BE2C (cell line): ENCODE measurements at regions not wholly inside any gene's neighbourhood (a gene's known extent, or its start where the extent isn't known, plus 50 kb on each side); places are given as distances from the start of the nearest gene placed in this dataset.
"Not testable (repeated sequence)": the region's sequence is repeated elsewhere in the genome, so short reads cannot be mapped to it uniquely, and the experiment has no call there.

Experiments used
- DNase-seq: peaks from one replicate; pipeline ENCODE4 v3.0.0-alpha.2; 2020
- H3K27me3 ChIP-seq: fragments of 250-450 bp; sonication (Bioruptor Pico); 2 replicates; pipeline ENCODE4 v1.5.1; 2020; ENCODE audit warnings: mild to moderate bottlenecking
- H3K36me3 ChIP-seq: fragments of 250-450 bp; sonication (Bioruptor Pico); 2 replicates; pipeline ENCODE4 v1.5.1; 2020; ENCODE audit warnings: mild to moderate bottlenecking
- H3K4me1 ChIP-seq: fragments of 250-450 bp; sonication (Bioruptor Pico); 2 replicates; pipeline ENCODE4 v1.5.1; 2020
- H3K4me3 ChIP-seq: 2 replicates; pipeline ENCODE4 v1.5.1; 2011; ENCODE audit warnings: low read depth, low read length
- H3K9me3 ChIP-seq: fragments of 250-450 bp; sonication (Bioruptor Pico); 2 replicates; pipeline ENCODE4 v1.5.1; 2020
- CTCF ChIP-seq: IDR thresholded peaks from 2 replicates; pipeline ENCODE4 v1.5.1; 2012; ENCODE audit warnings: mild to moderate bottlenecking, low read depth, low read length

- H3K27me3 ChIP-seq, DNase-seq, H3K4me3 ChIP-seq, H3K9me3 ChIP-seq, H3K36me3 ChIP-seq, H3K4me1 ChIP-seq: not testable (repeated sequence)
These were observed 115.1 kb downstream of the TNFRSF13B start for GRCh38 chr17:16856846-16857245.

GRCh38 chr17:16856171-16856570 lies 115.7 kb downstream of the TNFRSF13B start:
- not testable (repeated sequence) for H3K9me3 ChIP-seq, H3K36me3 ChIP-seq, H3K4me3 ChIP-seq, H3K4me1 ChIP-seq, DNase-seq, H3K27me3 ChIP-seq

- not testable (repeated sequence) for H3K27me3 ChIP-seq, H3K4me1 ChIP-seq, H3K4me3 ChIP-seq, H3K9me3 ChIP-seq, H3K36me3 ChIP-seq, DNase-seq
These were observed 117.3 kb downstream of the TNFRSF13B start for GRCh38 chr17:16854636-16855035.

GRCh38 chr17:16853661-16854320 lies 118.1 kb downstream of the TNFRSF13B start:
- no peaks in the 10 kb centered on the region for H3K27me3 ChIP-seq
- TF ChIP-seq CTCF, result no peak
- no peaks in the 10 kb centered on the region for H3K36me3 ChIP-seq
- no peaks in the 10 kb centered on the region for H3K9me3 ChIP-seq
- DNase-seq, result no peak
- no peak overlapping the region for H3K4me3 ChIP-seq
- H3K4me1 ChIP-seq, result no peaks in the 10 kb centered on the region

GRCh38 chr17:16849861-16850260 lies 122.1 kb downstream of the TNFRSF13B start:
- H3K9me3 ChIP-seq, H3K27me3 ChIP-seq, H3K4me3 ChIP-seq, DNase-seq, H3K36me3 ChIP-seq, H3K4me1 ChIP-seq: not testable (repeated sequence)

- not testable (repeated sequence) for H3K36me3 ChIP-seq, DNase-seq, H3K27me3 ChIP-seq, H3K9me3 ChIP-seq, H3K4me3 ChIP-seq, H3K4me1 ChIP-seq
These were observed 122.9 kb downstream of the TNFRSF13B start for GRCh38 chr17:16848997-16849396.

GRCh38 chr17:16845098-16845497 lies 126.8 kb downstream of the TNFRSF13B start:
- not testable (repeated sequence) for H3K4me3 ChIP-seq, H3K9me3 ChIP-seq, DNase-seq, H3K4me1 ChIP-seq, H3K36me3 ChIP-seq, H3K27me3 ChIP-seq

GRCh38 chr17:16844669-16845068 lies 127.2 kb downstream of the TNFRSF13B start:
- H3K4me3 ChIP-seq, H3K27me3 ChIP-seq, H3K36me3 ChIP-seq, H3K9me3 ChIP-seq, H3K4me1 ChIP-seq, DNase-seq: not testable (repeated sequence)

- not testable (repeated sequence) for H3K9me3 ChIP-seq, H3K36me3 ChIP-seq, DNase-seq, H3K27me3 ChIP-seq, H3K4me1 ChIP-seq, H3K4me3 ChIP-seq
These were observed 128.4 kb downstream of the TNFRSF13B start for GRCh38 chr17:16843511-16843910.

GRCh38 chr17:16842346-16842745 lies 129.6 kb downstream of the TNFRSF13B start:
- not testable (repeated sequence) for H3K4me1 ChIP-seq, H3K27me3 ChIP-seq, H3K9me3 ChIP-seq, DNase-seq, H3K4me3 ChIP-seq, H3K36me3 ChIP-seq

GRCh38 chr17:16841896-16842295 lies 130.0 kb downstream of the TNFRSF13B start:
- not testable (repeated sequence) for H3K27me3 ChIP-seq, H3K9me3 ChIP-seq, H3K4me3 ChIP-seq, H3K4me1 ChIP-seq, H3K36me3 ChIP-seq, DNase-seq

GRCh38 chr17:16840219-16840618 lies 131.7 kb downstream of the TNFRSF13B start:
- DNase-seq, H3K27me3 ChIP-seq, H3K4me3 ChIP-seq, H3K36me3 ChIP-seq, H3K9me3 ChIP-seq, H3K4me1 ChIP-seq: not testable (repeated sequence)

GRCh38 chr17:16839242-16840175 lies 132.4 kb downstream of the TNFRSF13B start:
- H3K4me3 ChIP-seq, H3K4me1 ChIP-seq, H3K36me3 ChIP-seq, H3K27me3 ChIP-seq, DNase-seq, H3K9me3 ChIP-seq: not testable (repeated sequence)

- H3K27me3 ChIP-seq, H3K9me3 ChIP-seq, DNase-seq, H3K4me3 ChIP-seq, H3K4me1 ChIP-seq, H3K36me3 ChIP-seq: not testable (repeated sequence)
These were observed 133.1 kb downstream of the TNFRSF13B start for GRCh38 chr17:16838795-16839194.

- H3K9me3 ChIP-seq, H3K36me3 ChIP-seq, H3K27me3 ChIP-seq, DNase-seq, H3K4me3 ChIP-seq, H3K4me1 ChIP-seq: not testable (repeated sequence)
These were observed 133.6 kb downstream of the TNFRSF13B start for GRCh38 chr17:16838287-16838686.
